HCT116 (cell line): ENCODE measurements at regions not wholly inside any gene's neighbourhood (a gene's known extent, or its start where the extent isn't known, plus 50 kb on each side); places are given as distances from the start of the nearest gene placed in this dataset.
"Not testable (repeated sequence)": the region's sequence is repeated elsewhere in the genome, so short reads cannot be mapped to it uniquely, and the experiment has no call there.

Experiments
- ATAC-seq: fragments of 200-7000 bp; cut with Tn5 transposase; 2 replicates; pipeline ENCODE4 v1.9.1; 2020; ENCODE audit warnings: mild to moderate bottlenecking, moderate library complexity
- BruUV-seq: library from RNA; stranded (reverse); fragments of 400-500 nt; replicated peaks from 2 replicates; lab custom pipeline; 2021; lab: Mats Ljungman, UMichigan
- CTCF ChIA-PET: fragments of 300-600 bp; sonication (Branson Sonifier 250); formaldehyde crosslinking; loops from one replicate; lab custom pipeline; 2021; ENCODE audit warnings: antibody characterized with exemption; lab: Charles Lee
- POLR2A ChIA-PET: fragments of 300-600, 350-600 bp; sonication (Branson Sonifier 250); formaldehyde crosslinking; loops from one replicate; lab custom pipeline; 2021; ENCODE audit warnings: antibody characterized with exemption; lab: Charles Lee
- RAD21 ChIA-PET, 2 experiments: fragments of 300-600 bp; sonication (Branson Sonifier 250); formaldehyde crosslinking; loops; one replicate each; lab custom pipeline; 2023; ENCODE audit warnings: low total read pairs in 2 of 2; ENCODE audit not compliant: uncharacterized antibody in 2 of 2, unreplicated experiment in 2 of 2, low non-redundant PET in 1 of 2; lab: Charles Lee
- DNase-seq: peaks from one replicate; pipeline ENCODE4 v3.0.0-alpha.2; 2010; ENCODE audit warnings: low read depth, low spot score
- H2AFZ ChIP-seq: fragments of 200-600 bp; shearing (Covaris generic), sonication (generic); 2 replicates; pipeline ENCODE4 v1.6.1; 2017; ENCODE audit warnings: low read depth, mixed run types, mixed read lengths, antibody characterized with exemption, low read length; ENCODE audit not compliant: poor library complexity, severe bottlenecking
- H3K27ac ChIP-seq: 2 replicates; pipeline ENCODE4 v1.5.1; 2012; ENCODE audit warnings: low read depth, low read length
- H3K27me3 ChIP-seq: fragments of 200-600 bp; sonication (generic); 2 replicates; pipeline ENCODE4 v1.6.1; 2016; ENCODE audit warnings: mixed run types, low read length, mixed read lengths; ENCODE audit not compliant: insufficient read depth
- H3K36me3 ChIP-seq, 2 experiments: fragments of 200-500 bp in 1 of 2; fragments of 200-600 bp in 1 of 2; sonication (Bioruptor generic) in 1 of 2; sonication (generic) in 1 of 2; 2 replicates each; pipeline versions ENCODE4 v1.5.1 to v1.6.1; 2014 to 2016; ENCODE audit warnings: low read length in 2 of 2, inconsistent platforms in 1 of 2, mixed read lengths in 1 of 2, mixed run types in 1 of 2; ENCODE audit not compliant: insufficient read depth in 2 of 2, control insufficient read depth in 1 of 2
- H3K4me1 ChIP-seq, 2 experiments: fragments of 200-600 bp in 1 of 2; sonication (generic) in 1 of 2; 2 replicates each; pipeline versions ENCODE4 v1.5.1 to v1.6.1; 2012 to 2017; ENCODE audit warnings: low read length in 2 of 2, inconsistent platforms in 1 of 2, mild to moderate bottlenecking in 1 of 2, mixed read lengths in 1 of 2, mixed run types in 1 of 2, moderate library complexity in 1 of 2; ENCODE audit not compliant: insufficient read depth in 2 of 2, control insufficient read depth in 1 of 2
- H3K4me2 ChIP-seq: fragments of 200-600 bp; sonication (generic); 2 replicates; pipeline ENCODE4 v1.6.1; 2017; ENCODE audit warnings: mixed run types, low read length, mixed read lengths
- H3K4me3 ChIP-seq, 2 experiments: fragments of 200-600 bp in 1 of 2; sonication (generic) in 1 of 2; replicated peaks in 1 of 2; 2 replicates each; pipeline ENCODE4 v1.5.1; 2011 to 2016; ENCODE audit warnings: low read length in 2 of 2, control low read depth in 1 of 2, low read depth in 1 of 2, mild to moderate bottlenecking in 1 of 2, mixed read lengths in 1 of 2, mixed run types in 1 of 2
- H3K79me2 ChIP-seq: fragments of 200-600 bp; sonication (generic); 2 replicates; pipeline ENCODE4 v1.6.1; 2017; ENCODE audit warnings: mild to moderate bottlenecking, mixed run types, low read length, moderate library complexity, mixed read lengths; ENCODE audit not compliant: insufficient read depth
- H3K9ac ChIP-seq: fragments of 200-600 bp; sonication (generic); 2 replicates; pipeline ENCODE4 v1.6.1; 2016; ENCODE audit warnings: low read length, mixed read lengths
- H3K9me2 ChIP-seq: fragments of 200-600 bp; sonication (generic), shearing (Covaris generic); 2 replicates; pipeline ENCODE4 v1.6.1; 2017; ENCODE audit warnings: mixed run types, mild to moderate bottlenecking, moderate library complexity; ENCODE audit not compliant: insufficient read depth
- H3K9me3 ChIP-seq, 2 experiments: fragments of 200-500 bp in 1 of 2; fragments of 200-600 bp in 1 of 2; sonication (Bioruptor generic) in 1 of 2; sonication (generic) in 1 of 2; 2 replicates each; pipeline ENCODE4 v1.6.1; 2014 to 2017; ENCODE audit warnings: low read length in 2 of 2, mixed read lengths in 2 of 2, inconsistent platforms in 1 of 2, low read depth in 1 of 2, mild to moderate bottlenecking in 1 of 2, mixed run types in 1 of 2, moderate library complexity in 1 of 2; ENCODE audit not compliant: control insufficient read depth in 1 of 2, insufficient read depth in 1 of 2
- H4K20me1 ChIP-seq: fragments of 200-600 bp; sonication (generic), shearing (Covaris generic); 2 replicates; pipeline ENCODE4 v1.6.1; 2017; ENCODE audit warnings: mixed run types, mild to moderate bottlenecking, moderate library complexity; ENCODE audit not compliant: insufficient read depth
- CBX3 ChIP-seq: IDR thresholded peaks from 2 replicates; pipeline ENCODE4 v1.6.1; 2012; ENCODE audit warnings: low read depth
- EGR1 ChIP-seq: IDR thresholded peaks from 2 replicates; pipeline ENCODE4 v1.6.1; 2012; ENCODE audit warnings: low read depth
- EZH2 ChIP-seq: fragments of 200-600 bp; sonication (generic); IDR thresholded peaks from 2 replicates; pipeline ENCODE4 v1.6.1; 2017; ENCODE audit warnings: antibody characterized with exemption, mixed run types
- FOSL1 ChIP-seq: IDR thresholded peaks from 2 replicates; pipeline ENCODE4 v1.6.1; 2012; ENCODE audit warnings: low read depth
- JUND ChIP-seq: IDR thresholded peaks from 2 replicates; pipeline ENCODE4 v1.6.1; 2012
- POLR2AphosphoS5 ChIP-seq: IDR thresholded peaks from 2 replicates; pipeline ENCODE4 v1.6.1; 2011; ENCODE audit warnings: mild to moderate bottlenecking, low read depth, low read length, moderate library complexity
- RAD21 ChIP-seq: IDR thresholded peaks from 2 replicates; pipeline ENCODE4 v1.6.1; 2012; ENCODE audit warnings: low read depth, mild to moderate bottlenecking
- SIN3A ChIP-seq: IDR thresholded peaks from 2 replicates; pipeline ENCODE4 v1.6.1; 2012; ENCODE audit warnings: low read depth
- SP1 ChIP-seq: IDR thresholded peaks from 2 replicates; pipeline ENCODE4 v1.6.1; 2012; ENCODE audit warnings: low read depth
- SRF ChIP-seq: IDR thresholded peaks from 2 replicates; pipeline ENCODE4 v1.6.1; 2012; ENCODE audit warnings: low read depth
- ZBTB33 ChIP-seq: IDR thresholded peaks from 2 replicates; pipeline ENCODE4 v1.6.1; 2011; ENCODE audit warnings: mild to moderate bottlenecking, low read length, moderate library complexity; ENCODE audit not compliant: insufficient replicate concordance; ENCODE audit errors: extremely low read depth
- intact Hi-C: fragments of 100-400 bp; cut with micrococcal nuclease; formaldehyde crosslinking; loops from 2 replicates; pipeline ENCODE4 v1.10.0; 2022

GRCh38 chr6:137813308-137813970 is 53.6 kb upstream of the TNFAIP3 start:
- ATAC-seq (no peak), DNase-seq (no peak)
- Histone ChIP-seq H3K4me1 (peaks cover 8 to 33% of the 10 kb centered on the region in 2 experiments; a peak in 3 of 4 replicates), H3K4me3 (no peak overlapping the region), H2AFZ (no peak overlapping the region), H3K27me3 (no peaks in the 10 kb centered on the region), H3K79me2 (no peaks in the 10 kb centered on the region), H3K27ac (no peak overlapping the region), H3K4me2 (no peak overlapping the region), H3K9ac (no peak overlapping the region), H4K20me1 (no peaks in the 10 kb centered on the region), H3K9me2 (no peaks in the 10 kb centered on the region), H3K36me3 (no peaks in the 10 kb centered on the region), H3K9me3 (no peaks in the 10 kb centered on the region)
- intact Hi-C loops: no loop called here
- CTCF ChIA-PET: no interaction called here
- POLR2A ChIA-PET: no interaction called here
- no TSS peak for BruUV-seq
- TF ChIP-seq ZBTB33: no peak
- no peak for TF ChIP-seq SRF
- TF ChIP-seq CBX3: no peak
- TF ChIP-seq POLR2AphosphoS5: no peak
- no peak for TF ChIP-seq RAD21
- no peak for TF ChIP-seq EGR1
- TF ChIP-seq FOSL1: 0 out of 2 replicates have a peak, but pooled peaks have one; percentile 10
- no peak for TF ChIP-seq EZH2
- no peak for TF ChIP-seq JUND
- TF ChIP-seq SIN3A: no peak
- TF ChIP-seq SP1: peak; percentile 16; the same call in 1 of the 2 replicates
- RAD21 ChIA-PET: no interaction called here

GRCh38 chr6:137814030-137814429 is 53.0 kb upstream of the TNFAIP3 start:
- BruUV-seq, CTCF ChIA-PET: not testable (repeated sequence)

More at GRCh38 chr6:137814030-137814429, 53.0 kb upstream of the TNFAIP3 start:
- H3K36me3 ChIP-seq, H2AFZ ChIP-seq, RAD21 ChIA-PET, H3K79me2 ChIP-seq, H3K27ac ChIP-seq, H3K4me3 ChIP-seq, H3K9ac ChIP-seq, H4K20me1 ChIP-seq, ATAC-seq, H3K27me3 ChIP-seq, intact Hi-C loops, H3K4me2 ChIP-seq, POLR2A ChIA-PET, H3K9me2 ChIP-seq, DNase-seq, H3K9me3 ChIP-seq: not testable (repeated sequence)
- H3K4me1 ChIP-seq: peaks cover 8 to 27% of the 10 kb centered on the region in 2 experiments; a peak in 3 of 4 replicates
